OCI-LY3 (cell line): ENCODE measurements at regions not wholly inside any gene's neighbourhood (a gene's known extent, or its start where the extent isn't known, plus 50 kb on each side); places are given as distances from the start of the nearest gene placed in this dataset.

Source experiments
- EZH2phosphoT487 ChIP-seq: fragments of 200-600 bp; shearing (Covaris generic); IDR thresholded peaks from 2 replicates; pipeline ENCODE4 v1.6.1; 2018; ENCODE audit warnings: antibody characterized with exemption, mixed run types, low read depth
- TF ChIP-seq, protein P1 (sequence below): fragments of 200-600, 300-600 bp; sonication (generic); IDR thresholded peaks from 2 replicates; pipeline ENCODE4 v1.5.1; 2014; ENCODE audit warnings: antibody characterized with exemption, low read length, low read depth

DNA sequence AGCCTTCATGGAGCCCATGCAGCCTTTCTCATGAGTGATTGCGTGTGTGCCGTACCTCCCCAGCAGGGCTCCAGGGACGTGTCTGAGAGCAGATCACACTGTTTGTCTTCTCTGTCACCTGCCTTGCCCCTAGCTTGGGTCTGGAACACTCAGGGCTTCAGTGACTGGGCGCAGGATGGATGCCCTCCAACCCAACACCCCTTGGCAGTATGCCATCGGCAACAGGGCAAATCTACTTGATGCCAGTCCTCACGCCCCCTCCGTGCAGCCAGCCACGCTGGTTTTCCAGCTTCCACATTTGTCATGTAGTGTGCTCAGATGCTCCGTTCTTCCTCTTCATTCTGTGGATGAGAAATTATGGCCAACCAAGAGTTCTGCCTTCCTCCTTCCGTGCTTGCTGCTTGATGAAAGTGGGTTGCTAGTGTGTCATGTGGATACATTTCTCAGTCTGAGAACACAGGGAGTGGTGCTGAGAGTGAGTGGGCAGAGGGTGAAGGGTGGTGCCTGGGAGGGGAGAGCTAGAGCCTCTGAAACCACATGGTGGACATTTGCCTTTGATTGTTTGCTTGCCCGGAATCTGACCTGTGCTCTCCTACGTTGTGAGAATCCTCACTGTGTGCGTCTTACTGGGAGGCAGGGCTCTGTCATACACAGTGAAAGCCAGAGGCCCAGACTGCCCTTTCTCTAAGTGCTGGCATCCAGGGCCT is 97.2 kb downstream of the FAM43A start:
- TF ChIP-seq, protein P1, sequence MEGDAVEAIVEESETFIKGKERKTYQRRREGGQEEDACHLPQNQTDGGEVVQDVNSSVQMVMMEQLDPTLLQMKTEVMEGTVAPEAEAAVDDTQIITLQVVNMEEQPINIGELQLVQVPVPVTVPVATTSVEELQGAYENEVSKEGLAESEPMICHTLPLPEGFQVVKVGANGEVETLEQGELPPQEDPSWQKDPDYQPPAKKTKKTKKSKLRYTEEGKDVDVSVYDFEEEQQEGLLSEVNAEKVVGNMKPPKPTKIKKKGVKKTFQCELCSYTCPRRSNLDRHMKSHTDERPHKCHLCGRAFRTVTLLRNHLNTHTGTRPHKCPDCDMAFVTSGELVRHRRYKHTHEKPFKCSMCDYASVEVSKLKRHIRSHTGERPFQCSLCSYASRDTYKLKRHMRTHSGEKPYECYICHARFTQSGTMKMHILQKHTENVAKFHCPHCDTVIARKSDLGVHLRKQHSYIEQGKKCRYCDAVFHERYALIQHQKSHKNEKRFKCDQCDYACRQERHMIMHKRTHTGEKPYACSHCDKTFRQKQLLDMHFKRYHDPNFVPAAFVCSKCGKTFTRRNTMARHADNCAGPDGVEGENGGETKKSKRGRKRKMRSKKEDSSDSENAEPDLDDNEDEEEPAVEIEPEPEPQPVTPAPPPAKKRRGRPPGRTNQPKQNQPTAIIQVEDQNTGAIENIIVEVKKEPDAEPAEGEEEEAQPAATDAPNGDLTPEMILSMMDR = no peak
- TF ChIP-seq EZH2phosphoT487 = no peak
